LNCAP (cell line): ENCODE measurements at regions not wholly inside any gene's neighbourhood (a gene's known extent, or its start where the extent isn't known, plus 50 kb on each side); places are given as distances from the start of the nearest gene placed in this dataset.

Experiments used
- CTCF ChIP-seq: fragments of 450-650 bp; IDR thresholded peaks from 2 replicates; pipeline ENCODE4 v1.5.1; 2017; ENCODE audit warnings: mild to moderate bottlenecking

- TF ChIP-seq CTCF, result no peak
Measured at GRCh38 chr2:2840681-2841300, 509.7 kb upstream of the MYT1L start.

DNA sequence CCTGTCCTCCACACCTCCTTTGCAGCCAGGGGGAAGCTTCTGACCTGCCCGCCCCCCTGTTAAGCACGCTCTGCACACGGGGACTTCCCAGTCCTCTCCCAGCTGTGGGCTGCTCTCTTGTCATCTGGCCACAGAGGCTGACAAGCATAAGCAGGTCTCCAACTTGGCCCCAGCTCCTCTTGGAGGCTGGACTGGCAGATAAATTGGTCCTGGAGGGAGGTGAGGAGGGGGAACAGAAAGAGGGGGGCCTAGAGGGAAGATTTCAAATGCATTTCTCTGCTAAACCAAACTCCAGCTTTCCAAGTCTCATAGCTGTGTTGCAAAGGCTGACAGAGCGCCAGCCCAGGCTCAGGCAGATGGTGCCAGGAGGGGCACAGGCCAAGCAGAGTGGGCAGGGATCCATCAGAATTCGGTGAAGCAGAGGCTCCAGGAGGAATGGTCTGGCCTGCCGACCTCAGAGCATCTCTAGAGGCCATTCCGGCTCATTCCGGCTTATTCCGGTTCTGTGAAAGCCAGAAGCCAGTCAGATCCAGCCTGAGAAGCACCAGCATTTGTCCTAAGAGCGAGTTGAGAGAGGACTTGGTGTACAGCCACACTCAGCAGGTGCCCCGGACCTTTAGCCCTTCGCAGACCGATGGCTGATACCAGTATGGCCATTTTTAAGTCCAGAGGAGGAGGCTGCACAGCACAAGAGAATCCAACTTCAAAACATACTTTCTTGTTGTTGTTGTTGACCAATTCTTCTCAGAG is 508.9 kb upstream of the MYT1L start:
- TF ChIP-seq CTCF, result no peak

DNA sequence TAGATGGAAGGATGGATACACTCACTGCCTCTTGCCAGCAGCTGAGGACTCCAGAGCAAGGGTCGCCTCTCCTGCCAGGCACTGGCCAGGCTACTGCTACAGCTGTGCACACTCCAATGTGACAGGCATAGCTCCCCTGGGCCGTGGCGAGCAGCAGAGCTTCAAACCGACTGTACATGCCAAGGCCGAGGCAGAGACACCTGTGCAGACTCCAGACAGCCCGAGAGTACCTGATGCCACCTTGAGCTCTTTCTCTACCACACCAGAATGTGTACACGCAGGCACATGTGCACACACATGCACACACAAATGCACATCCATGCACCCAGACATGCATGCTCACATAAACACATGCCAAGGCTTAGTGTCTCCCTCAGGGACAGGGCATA is 508.3 kb upstream of the MYT1L start:
- no peak for TF ChIP-seq CTCF

GRCh38 chr2:2838548-2838845 is 507.4 kb upstream of the MYT1L start:
- TF ChIP-seq CTCF, result no peak

DNA sequence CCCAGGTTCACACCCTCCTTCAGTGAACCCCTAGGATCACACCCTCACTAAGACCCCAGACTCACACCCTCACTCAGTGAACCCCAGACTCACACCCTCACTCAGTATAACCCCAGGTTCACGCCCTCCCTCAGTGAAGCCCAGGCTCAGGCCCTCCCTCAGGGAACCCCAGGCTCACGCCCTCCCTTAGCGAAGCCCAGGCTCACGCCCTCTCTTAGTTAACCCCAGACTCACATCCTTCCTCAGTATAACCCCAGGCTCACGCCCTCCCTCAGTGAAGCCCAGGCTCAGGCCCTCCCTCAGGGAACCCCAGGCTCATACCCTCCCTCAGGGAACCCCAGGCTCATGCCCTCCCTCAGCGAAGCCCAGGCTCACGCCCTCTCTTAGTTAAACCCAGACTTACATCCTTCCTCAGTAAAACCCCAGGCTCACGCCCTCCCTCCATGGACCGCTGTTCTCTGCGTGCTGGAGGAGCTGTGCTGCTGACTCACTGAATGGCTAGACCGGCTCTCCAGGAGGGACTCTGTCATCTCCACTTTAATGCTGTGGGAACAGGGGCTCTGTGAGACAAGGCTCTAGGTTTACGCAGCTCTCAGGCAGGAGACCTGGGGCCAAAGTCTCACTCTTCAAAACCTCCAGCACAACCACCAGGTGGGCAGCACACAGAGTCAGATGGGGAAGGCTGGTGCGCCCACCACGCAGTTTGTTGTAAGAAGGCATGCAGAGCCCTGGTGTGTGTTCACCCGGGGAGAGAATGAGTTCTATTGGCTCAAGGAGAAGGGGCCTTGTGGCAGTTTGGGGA is 506.9 kb upstream of the MYT1L start:
- TF ChIP-seq CTCF, result no peak

- no peak for TF ChIP-seq CTCF
Measured at GRCh38 chr2:2836343-2837070, 505.4 kb upstream of the MYT1L start.

DNA sequence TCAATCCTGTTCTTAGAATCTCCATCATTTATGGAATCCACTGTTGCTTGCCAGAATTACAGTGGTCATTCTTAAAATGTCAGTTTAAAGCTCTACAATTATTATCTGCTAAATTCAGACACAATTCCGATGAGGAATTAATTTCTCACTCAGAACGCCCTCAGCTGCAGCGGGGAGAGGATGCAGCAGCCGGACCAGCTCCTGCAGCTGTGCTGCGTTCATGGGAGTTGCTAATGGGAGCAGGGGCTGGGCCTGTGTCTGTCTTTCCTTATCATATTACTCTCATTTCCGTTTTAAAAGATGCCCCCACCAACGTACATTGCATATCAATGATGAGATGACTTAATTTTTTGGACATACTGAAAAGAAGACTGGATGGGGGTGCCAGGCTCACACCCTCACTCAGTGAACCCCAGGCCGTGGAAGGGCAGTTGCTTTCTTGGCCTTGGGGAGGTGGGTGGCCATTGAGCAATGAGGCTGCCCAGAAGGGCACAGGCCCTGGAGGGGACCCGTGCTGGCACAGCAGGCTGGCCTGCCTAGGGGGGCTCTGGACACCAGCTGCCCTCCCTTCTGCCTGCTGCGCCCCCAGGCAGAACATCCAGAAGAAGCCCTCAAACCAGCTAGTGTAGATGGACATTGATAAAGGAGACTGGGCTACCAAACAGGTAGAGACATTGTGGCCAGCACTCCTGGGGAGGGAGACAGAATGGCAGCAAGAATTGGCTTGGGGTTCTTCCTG is 503.6 kb upstream of the MYT1L start:
- no peak for TF ChIP-seq CTCF
